PC-9 (cell line): ENCODE measurements at regions not wholly inside any gene's neighbourhood (a gene's known extent, or its start where the extent isn't known, plus 50 kb on each side); places are given as distances from the start of the nearest gene placed in this dataset.
"Not testable (repeated sequence)": the region's sequence is repeated elsewhere in the genome, so short reads cannot be mapped to it uniquely, and the experiment has no call there.

Experiments
- BruUV-seq: library from RNA; stranded (reverse); fragments of 400-500 nt; replicated peaks from 2 replicates; lab custom pipeline; 2021; lab: Mats Ljungman, UMichigan
- CTCF ChIA-PET: fragments of 300-600 bp; sonication (Branson Sonifier 250); formaldehyde crosslinking; loops from one replicate; lab custom pipeline; 2022; ENCODE audit warnings: antibody characterized with exemption; lab: Charles Lee
- POLR2A ChIA-PET: fragments of 300-600 bp; sonication (Branson Sonifier 250); formaldehyde crosslinking; loops from one replicate; lab custom pipeline; 2022; ENCODE audit warnings: antibody characterized with exemption; ENCODE audit not compliant: unreplicated experiment; lab: Charles Lee
- DNase-seq, 2 experiments: peaks; one replicate each; pipeline versions ENCODE4 v3.0.0 to v3.0.0-alpha.2; 2015 to 2022; ENCODE audit warnings: mixed read lengths in 1 of 2
- H2AFZ ChIP-seq: fragments of 200-600 bp; sonication (generic); 2 replicates; pipeline ENCODE4 v1.8.1; 2017; ENCODE audit warnings: antibody characterized with exemption
- H3F3A ChIP-seq: fragments of 200-600 bp; sonication (generic); 2 replicates; pipeline ENCODE4 v1.8.1; 2017; ENCODE audit warnings: antibody characterized with exemption, mild to moderate bottlenecking, low read depth; ENCODE audit not compliant: insufficient read depth
- H3K27ac ChIP-seq: fragments of 200-600 bp; sonication (generic); 2 replicates; pipeline ENCODE4 v1.6.1; 2016; ENCODE audit warnings: mixed run types
- H3K27me3 ChIP-seq: fragments of 200-600 bp; sonication (generic); 2 replicates; pipeline ENCODE4 v1.6.1; 2016; ENCODE audit warnings: low read depth, mixed run types; ENCODE audit not compliant: insufficient read depth
- H3K36me3 ChIP-seq: fragments of 200-600 bp; sonication (generic); 2 replicates; pipeline ENCODE4 v1.6.1; 2016; ENCODE audit warnings: low read depth, mixed run types
- H3K4me1 ChIP-seq: fragments of 200-600 bp; sonication (generic); replicated peaks from 2 replicates; pipeline ENCODE4 v1.6.1; 2016; ENCODE audit warnings: mixed run types; ENCODE audit not compliant: insufficient read depth
- H3K4me2 ChIP-seq: fragments of 200-600 bp; sonication (generic); 2 replicates; pipeline ENCODE4 v1.6.1; 2017; ENCODE audit warnings: mixed run types
- H3K4me3 ChIP-seq: fragments of 200-600 bp; sonication (generic); 2 replicates; pipeline ENCODE4 v1.6.1; 2016; ENCODE audit warnings: mixed run types
- H3K79me2 ChIP-seq: fragments of 200-600 bp; sonication (generic); 2 replicates; pipeline ENCODE4 v1.6.1; 2017; ENCODE audit warnings: low read depth, mixed run types
- H3K9me2 ChIP-seq: fragments of 200-600 bp; sonication (generic); 2 replicates; pipeline ENCODE4 v1.8.1; 2017; ENCODE audit warnings: mild to moderate bottlenecking; ENCODE audit not compliant: insufficient read depth
- H3K9me3 ChIP-seq: fragments of 200-600 bp; sonication (generic); 2 replicates; pipeline ENCODE4 v1.8.1; 2016; ENCODE audit warnings: low read depth; ENCODE audit not compliant: insufficient read depth
- H4K20me1 ChIP-seq: fragments of 200-600 bp; sonication (generic); 2 replicates; pipeline ENCODE4 v1.8.1; 2017; ENCODE audit not compliant: insufficient read depth
- EZH2 ChIP-seq: fragments of 200-600 bp; sonication (generic); IDR thresholded peaks from 2 replicates; pipeline ENCODE4 v1.8.0; 2017; ENCODE audit warnings: antibody characterized with exemption, low read depth
- intact Hi-C: fragments of 100-400 bp; cut with micrococcal nuclease; formaldehyde crosslinking; loops from one replicate; pipeline ENCODE4 v1.10.0; 2022; ENCODE audit not compliant: unreplicated experiment
- TF ChIP-seq, protein P1 (sequence below): fragments of 200-600 bp; sonication (generic); conservative IDR thresholded peaks from 2 replicates; pipeline ENCODE4 v1.6.1; 2017; ENCODE audit warnings: mixed run types, antibody characterized with exemption, mild to moderate bottlenecking, moderate library complexity

DNA sequence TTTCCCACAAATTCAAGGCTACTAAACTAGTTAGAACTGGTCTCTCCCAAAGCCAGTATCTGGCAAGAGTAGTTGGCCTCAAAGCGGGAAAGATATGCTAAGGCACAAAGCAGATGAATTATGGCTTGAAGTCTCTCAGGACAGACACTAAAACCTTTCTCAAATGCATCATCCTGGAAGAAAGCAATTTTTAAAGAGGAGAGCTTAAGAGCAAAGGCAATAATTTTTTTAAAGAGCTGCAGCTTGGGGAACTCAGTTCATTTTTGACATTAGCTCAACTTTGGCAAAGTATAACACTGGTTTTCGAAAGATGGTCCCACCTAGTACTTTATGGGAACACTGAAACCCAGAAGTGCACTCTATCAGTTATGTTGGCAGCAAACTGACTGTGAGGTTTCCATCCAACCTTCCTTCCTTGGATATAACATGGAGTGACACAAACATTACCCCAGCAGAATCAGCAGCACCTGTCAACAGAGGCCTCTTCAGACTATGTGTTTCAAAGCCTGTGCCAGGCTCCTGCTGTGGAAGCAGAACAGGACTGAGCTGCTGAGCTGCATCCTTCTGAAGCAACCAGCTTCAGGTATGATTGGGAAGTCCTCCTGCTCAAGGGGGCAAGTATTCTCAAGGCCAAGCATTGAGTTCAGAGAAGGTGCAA lies 852.3 kb upstream of the HS3ST5 start:
- TF ChIP-seq EZH2 = no peak
- TF ChIP-seq, protein P1, sequence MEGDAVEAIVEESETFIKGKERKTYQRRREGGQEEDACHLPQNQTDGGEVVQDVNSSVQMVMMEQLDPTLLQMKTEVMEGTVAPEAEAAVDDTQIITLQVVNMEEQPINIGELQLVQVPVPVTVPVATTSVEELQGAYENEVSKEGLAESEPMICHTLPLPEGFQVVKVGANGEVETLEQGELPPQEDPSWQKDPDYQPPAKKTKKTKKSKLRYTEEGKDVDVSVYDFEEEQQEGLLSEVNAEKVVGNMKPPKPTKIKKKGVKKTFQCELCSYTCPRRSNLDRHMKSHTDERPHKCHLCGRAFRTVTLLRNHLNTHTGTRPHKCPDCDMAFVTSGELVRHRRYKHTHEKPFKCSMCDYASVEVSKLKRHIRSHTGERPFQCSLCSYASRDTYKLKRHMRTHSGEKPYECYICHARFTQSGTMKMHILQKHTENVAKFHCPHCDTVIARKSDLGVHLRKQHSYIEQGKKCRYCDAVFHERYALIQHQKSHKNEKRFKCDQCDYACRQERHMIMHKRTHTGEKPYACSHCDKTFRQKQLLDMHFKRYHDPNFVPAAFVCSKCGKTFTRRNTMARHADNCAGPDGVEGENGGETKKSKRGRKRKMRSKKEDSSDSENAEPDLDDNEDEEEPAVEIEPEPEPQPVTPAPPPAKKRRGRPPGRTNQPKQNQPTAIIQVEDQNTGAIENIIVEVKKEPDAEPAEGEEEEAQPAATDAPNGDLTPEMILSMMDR = no peak
- POLR2A ChIA-PET = no interaction called here
- CTCF ChIA-PET = no interaction called here

GRCh38 chr6:115191989-115192388 lies 849.2 kb upstream of the HS3ST5 start:
- intact Hi-C loops = no loop called here
- no TSS peak for BruUV-seq
- no peak for DNase-seq
- Histone ChIP-seq H3K4me2 (no peak overlapping the region), H3K9me2 (peaks cover 4% of the 10 kb centered on the region; the same call in 1 of the 2 replicates), H3K9me3 (no peaks in the 10 kb centered on the region; the same call in 1 of the 2 replicates), H3F3A (no peaks in the 10 kb centered on the region), H3K27ac (no peak overlapping the region), H3K27me3 (no peaks in the 10 kb centered on the region), H3K36me3 (no peaks in the 10 kb centered on the region), H2AFZ (no peak overlapping the region), H4K20me1 (no peaks in the 10 kb centered on the region), H3K79me2 (no peaks in the 10 kb centered on the region), H3K4me3 (no peak overlapping the region), H3K4me1 (no peaks in the 10 kb centered on the region)
- TF ChIP-seq, protein P1 = no peak
- TF ChIP-seq EZH2 = no peak
- POLR2A ChIA-PET = no interaction called here
- CTCF ChIA-PET = no interaction called here

More for the DNA sequence above, 852.3 kb upstream of the HS3ST5 start:
- H4K20me1 ChIP-seq = no peaks in the 10 kb centered on the region
- no peak overlapping the region for H3K27ac ChIP-seq
- H3K4me3 ChIP-seq = no peak overlapping the region
- no peaks in the 10 kb centered on the region; the same call in 1 of the 2 replicates for H3K9me3 ChIP-seq
- intact Hi-C loops = no loop called here
- H3K36me3 ChIP-seq = no peaks in the 10 kb centered on the region
- no peaks in the 10 kb centered on the region for H3K27me3 ChIP-seq
- H3K79me2 ChIP-seq = no peaks in the 10 kb centered on the region
- no peak overlapping the region for H3K4me2 ChIP-seq
- H3F3A ChIP-seq = no peaks in the 10 kb centered on the region
- BruUV-seq = no TSS peak
- H3K9me2 ChIP-seq = peaks cover 4% of the 10 kb centered on the region; the same call in 1 of the 2 replicates
- H3K4me1 ChIP-seq = no peaks in the 10 kb centered on the region
- no peak for DNase-seq
- no peak overlapping the region for H2AFZ ChIP-seq

GRCh38 chr6:115190534-115190933 lies 847.7 kb upstream of the HS3ST5 start:
- BruUV-seq = no TSS peak
- H3K36me3 ChIP-seq = no peaks in the 10 kb centered on the region

GRCh38 chr6:115175456-115175855 lies 832.6 kb upstream of the HS3ST5 start:
- H3K4me3 ChIP-seq, H3F3A ChIP-seq, H3K36me3 ChIP-seq, H3K27me3 ChIP-seq, H3K9me3 ChIP-seq, H3K4me1 ChIP-seq, H3K9me2 ChIP-seq, POLR2A ChIA-PET, CTCF ChIA-PET, H3K27ac ChIP-seq, H2AFZ ChIP-seq, H3K4me2 ChIP-seq, BruUV-seq, H3K79me2 ChIP-seq, H4K20me1 ChIP-seq, intact Hi-C loops, DNase-seq: not testable (repeated sequence)

More at GRCh38 chr6:115190534-115190933, 847.7 kb upstream of the HS3ST5 start:
- intact Hi-C loops = no loop called here
- no peak for TF ChIP-seq EZH2
- TF ChIP-seq, protein P1 = no peak
- Histone ChIP-seq H4K20me1 (no peaks in the 10 kb centered on the region), H3K9me3 (no peaks in the 10 kb centered on the region; the same call in 1 of the 2 replicates), H3K4me3 (no peak overlapping the region), H3K27me3 (no peaks in the 10 kb centered on the region), H3F3A (no peaks in the 10 kb centered on the region), H3K4me2 (no peak overlapping the region), H3K27ac (no peak overlapping the region), H2AFZ (no peak overlapping the region), H3K4me1 (no peaks in the 10 kb centered on the region), H3K9me2 (peaks cover 4% of the 10 kb centered on the region; the same call in 1 of the 2 replicates), H3K79me2 (no peaks in the 10 kb centered on the region)
- DNase-seq = no peak
- CTCF ChIA-PET = no interaction called here
- POLR2A ChIA-PET = no interaction called here
